ENCODE measurements at regions not wholly inside any gene's neighbourhood (a gene's known extent, or its start where the extent isn't known, plus 50 kb on each side); places are given as distances from the start of the nearest gene placed in this dataset.

DNA sequence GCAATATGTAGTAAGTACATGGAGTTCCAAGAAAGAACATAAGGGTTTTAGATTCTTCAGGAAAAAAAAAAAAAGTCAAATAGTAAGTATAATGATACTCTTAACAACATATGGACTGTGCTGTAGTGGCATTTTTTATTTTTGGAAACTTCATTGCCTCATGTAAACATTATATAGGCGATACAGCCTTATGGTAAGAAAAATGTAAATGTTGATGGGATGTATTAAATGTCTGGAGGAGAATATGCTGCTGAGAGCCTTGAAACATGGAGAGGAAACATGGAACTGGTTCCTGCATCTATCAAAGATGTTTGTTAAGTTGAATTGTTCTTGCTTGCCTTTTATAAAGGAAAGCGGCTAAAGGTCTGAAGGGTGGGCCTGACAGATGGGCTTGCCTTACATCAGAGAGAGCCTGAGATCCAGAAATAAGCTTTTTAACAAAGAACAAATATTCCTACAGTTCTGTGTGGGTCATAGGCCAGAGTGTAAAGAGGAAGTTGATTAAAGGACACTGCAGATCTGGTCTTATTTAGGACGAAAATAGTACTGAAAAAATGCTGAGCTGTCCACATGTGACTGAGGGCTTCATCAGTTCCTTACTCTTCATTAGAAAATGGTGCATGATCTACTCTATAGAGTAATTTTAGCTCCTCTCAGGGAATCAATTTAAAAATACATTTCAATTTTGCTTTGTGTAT is 448.1 kb upstream of the DCN start:
- TF ChIP-seq, protein P1, sequence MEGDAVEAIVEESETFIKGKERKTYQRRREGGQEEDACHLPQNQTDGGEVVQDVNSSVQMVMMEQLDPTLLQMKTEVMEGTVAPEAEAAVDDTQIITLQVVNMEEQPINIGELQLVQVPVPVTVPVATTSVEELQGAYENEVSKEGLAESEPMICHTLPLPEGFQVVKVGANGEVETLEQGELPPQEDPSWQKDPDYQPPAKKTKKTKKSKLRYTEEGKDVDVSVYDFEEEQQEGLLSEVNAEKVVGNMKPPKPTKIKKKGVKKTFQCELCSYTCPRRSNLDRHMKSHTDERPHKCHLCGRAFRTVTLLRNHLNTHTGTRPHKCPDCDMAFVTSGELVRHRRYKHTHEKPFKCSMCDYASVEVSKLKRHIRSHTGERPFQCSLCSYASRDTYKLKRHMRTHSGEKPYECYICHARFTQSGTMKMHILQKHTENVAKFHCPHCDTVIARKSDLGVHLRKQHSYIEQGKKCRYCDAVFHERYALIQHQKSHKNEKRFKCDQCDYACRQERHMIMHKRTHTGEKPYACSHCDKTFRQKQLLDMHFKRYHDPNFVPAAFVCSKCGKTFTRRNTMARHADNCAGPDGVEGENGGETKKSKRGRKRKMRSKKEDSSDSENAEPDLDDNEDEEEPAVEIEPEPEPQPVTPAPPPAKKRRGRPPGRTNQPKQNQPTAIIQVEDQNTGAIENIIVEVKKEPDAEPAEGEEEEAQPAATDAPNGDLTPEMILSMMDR (IDR thresholded peaks at IDR 0.05) = no peak
- no peak for TF ChIP-seq EZH2 (IDR thresholded peaks at IDR 0.05; ENCODE audit: borderline replicate concordance, insufficient read depth, low read depth, low read length, poor library complexity, severe bottlenecking)
